HCT116 (cell line): ENCODE measurements at regions not wholly inside any gene's neighbourhood (a gene's known extent, or its start where the extent isn't known, plus 50 kb on each side); places are given as distances from the start of the nearest gene placed in this dataset.

ENCODE experiments used
- CEBPB ChIP-seq: IDR thresholded peaks from 2 replicates; pipeline ENCODE4 v1.6.1; 2012; ENCODE audit warnings: low read depth
- EZH2phosphoT487 ChIP-seq: fragments of 200-600 bp; IDR thresholded peaks from 2 replicates; pipeline ENCODE4 v1.6.1; 2018; ENCODE audit warnings: antibody characterized with exemption, borderline replicate concordance
- FOSL1 ChIP-seq: IDR thresholded peaks from 2 replicates; pipeline ENCODE4 v1.6.1; 2012; ENCODE audit warnings: low read depth
- POLR2A ChIP-seq: IDR thresholded peaks from 2 replicates; pipeline ENCODE4 v1.7.0; 2011; ENCODE audit warnings: borderline replicate concordance; ENCODE audit not compliant: insufficient read depth, insufficient read length; ENCODE audit errors: extremely low read depth
- POLR2AphosphoS5 ChIP-seq: IDR thresholded peaks from 2 replicates; pipeline ENCODE4 v1.6.1; 2011; ENCODE audit warnings: mild to moderate bottlenecking, low read depth, low read length, moderate library complexity
- RAD21 ChIP-seq: IDR thresholded peaks from 2 replicates; pipeline ENCODE4 v1.6.1; 2012; ENCODE audit warnings: low read depth, mild to moderate bottlenecking
- REST ChIP-seq: IDR thresholded peaks from 2 replicates; pipeline ENCODE4 v1.6.1; 2012; ENCODE audit warnings: low read depth
- TCF7L2 ChIP-seq: IDR thresholded peaks from 2 replicates; pipeline ENCODE4 v1.7.0; 2011; ENCODE audit warnings: borderline replicate concordance, inconsistent platforms; ENCODE audit not compliant: insufficient read depth, insufficient read length; ENCODE audit errors: extremely low read depth
- YY1 ChIP-seq: IDR thresholded peaks from 2 replicates; pipeline ENCODE4 v1.6.1; 2011; ENCODE audit warnings: low read length, low read depth, moderate library complexity, mild to moderate bottlenecking; ENCODE audit not compliant: insufficient replicate concordance; ENCODE audit errors: extremely low read depth
- ZNF274 ChIP-seq: fragments of 200-500 bp; sonication (Bioruptor generic); IDR thresholded peaks from 2 replicates; pipeline ENCODE4 v1.6.1; 2014; ENCODE audit warnings: mild to moderate bottlenecking, low read depth, low read length, inconsistent platforms
- TF ChIP-seq, protein P1 (sequence below), 3 experiments: fragments of 200-600 bp in 1 of 3; sonication (generic) in 1 of 3; IDR thresholded peaks in 2 of 3; conservative IDR thresholded peaks in 1 of 3; 2 replicates each; pipeline ENCODE4 v1.5.1; 2012 to 2017; ENCODE audit warnings: low read depth in 2 of 3, low read length in 2 of 3, antibody characterized with exemption in 1 of 3, borderline replicate concordance in 1 of 3, control low read depth in 1 of 3, mild to moderate bottlenecking in 1 of 3, mixed read lengths in 1 of 3, mixed run types in 1 of 3, moderate library complexity in 1 of 3; ENCODE audit not compliant: insufficient read depth in 1 of 3

DNA sequence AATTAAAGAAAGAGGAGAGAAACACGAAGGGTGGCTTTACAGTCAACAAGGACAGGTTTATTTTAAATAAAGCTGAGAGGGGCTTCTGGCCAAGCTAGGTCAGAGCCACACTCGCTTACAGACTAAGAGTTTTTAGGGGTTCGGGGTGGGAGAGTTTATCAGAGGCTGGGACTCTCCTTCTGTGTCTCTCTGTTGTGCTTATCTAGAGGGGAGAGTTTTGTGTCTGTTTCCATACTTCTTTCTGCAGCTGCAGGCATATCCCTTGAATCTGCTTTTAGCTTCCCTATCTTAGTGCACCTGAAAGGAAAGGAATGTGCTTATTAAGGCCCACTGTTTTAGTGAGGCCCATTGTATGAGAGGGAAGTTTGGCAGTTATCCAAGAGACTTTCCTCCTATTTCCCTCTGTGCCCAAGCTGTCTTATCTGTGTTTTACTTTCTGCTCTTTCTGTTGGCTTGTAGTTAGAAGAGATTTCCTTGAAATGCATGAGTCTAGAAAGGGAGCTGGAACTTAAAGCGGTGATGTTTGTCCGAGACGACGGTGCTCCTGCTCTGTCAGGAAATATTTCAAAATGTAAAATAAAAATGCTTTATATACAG, 275.3 kb downstream of the KCTD12 start:
- no peak for TF ChIP-seq POLR2A
- TF ChIP-seq POLR2AphosphoS5 = no peak
- TF ChIP-seq, protein P1, sequence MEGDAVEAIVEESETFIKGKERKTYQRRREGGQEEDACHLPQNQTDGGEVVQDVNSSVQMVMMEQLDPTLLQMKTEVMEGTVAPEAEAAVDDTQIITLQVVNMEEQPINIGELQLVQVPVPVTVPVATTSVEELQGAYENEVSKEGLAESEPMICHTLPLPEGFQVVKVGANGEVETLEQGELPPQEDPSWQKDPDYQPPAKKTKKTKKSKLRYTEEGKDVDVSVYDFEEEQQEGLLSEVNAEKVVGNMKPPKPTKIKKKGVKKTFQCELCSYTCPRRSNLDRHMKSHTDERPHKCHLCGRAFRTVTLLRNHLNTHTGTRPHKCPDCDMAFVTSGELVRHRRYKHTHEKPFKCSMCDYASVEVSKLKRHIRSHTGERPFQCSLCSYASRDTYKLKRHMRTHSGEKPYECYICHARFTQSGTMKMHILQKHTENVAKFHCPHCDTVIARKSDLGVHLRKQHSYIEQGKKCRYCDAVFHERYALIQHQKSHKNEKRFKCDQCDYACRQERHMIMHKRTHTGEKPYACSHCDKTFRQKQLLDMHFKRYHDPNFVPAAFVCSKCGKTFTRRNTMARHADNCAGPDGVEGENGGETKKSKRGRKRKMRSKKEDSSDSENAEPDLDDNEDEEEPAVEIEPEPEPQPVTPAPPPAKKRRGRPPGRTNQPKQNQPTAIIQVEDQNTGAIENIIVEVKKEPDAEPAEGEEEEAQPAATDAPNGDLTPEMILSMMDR (IDR thresholded peaks at IDR 0.05 in 2 of 3, conservative IDR thresholded peaks at IDR 0.05 in 1 of 3; ENCODE audit: borderline replicate concordance in 1 of 3, insufficient read depth in 1 of 3, low read depth in 2 of 3, low read length in 2 of 3) = no peak
- no peak for TF ChIP-seq EZH2phosphoT487
- no peak for TF ChIP-seq TCF7L2
- TF ChIP-seq RAD21 = no peak
- TF ChIP-seq YY1 = no peak
- TF ChIP-seq REST = no peak
- no peak for TF ChIP-seq CEBPB
- no peak for TF ChIP-seq FOSL1
- no peak for TF ChIP-seq ZNF274
